Cardiac muscle cell (in vitro differentiated cells and primary cell): ENCODE measurements at regions not wholly inside any gene's neighbourhood (a gene's known extent, or its start where the extent isn't known, plus 50 kb on each side); places are given as distances from the start of the nearest gene placed in this dataset.

ENCODE experiments used
- DNase-seq, 2 donors: peaks; one replicate each; pipeline versions ENCODE4 v3.0.0 to v3.0.0-alpha.2; 2010 to 2017; ENCODE audit warnings: low read depth in 1 of 2, low spot score in 1 of 2
- H3K27ac ChIP-seq: fragments of 200-600 bp; sonication (generic); 2 replicates; pipeline ENCODE4 v1.5.1; 2016
- H3K27me3 ChIP-seq: fragments of 200-600 bp; sonication (generic); 2 replicates; pipeline ENCODE4 v1.6.0; 2016; ENCODE audit warnings: control low read depth
- H3K36me3 ChIP-seq: fragments of 200-600 bp; sonication (generic); 2 replicates; pipeline ENCODE4 v1.5.1; 2016; ENCODE audit warnings: control low read depth
- H3K4me1 ChIP-seq: fragments of 200-600 bp; sonication (generic); 2 replicates; pipeline ENCODE4 v1.8.1; 2017; ENCODE audit warnings: low read depth, mild to moderate bottlenecking, mixed run types
- H3K4me3 ChIP-seq: fragments of 200-600 bp; sonication (generic); 2 replicates; pipeline ENCODE4 v1.5.1; 2016; ENCODE audit warnings: mild to moderate bottlenecking
- H3K9me3 ChIP-seq: fragments of 200-600 bp; sonication (generic); 2 replicates; pipeline ENCODE4 v1.5.1; 2017; ENCODE audit warnings: low read depth, mild to moderate bottlenecking, control low read depth
- TF ChIP-seq, protein P1 (sequence below): IDR thresholded peaks from 2 replicates; pipeline ENCODE4 v1.5.1; 2012; ENCODE audit warnings: low read depth, mild to moderate bottlenecking, low read length

- Histone ChIP-seq H3K27me3 (peaks cover 36% of the 10 kb centered on the region), H3K9me3 (no peaks in the 10 kb centered on the region)
- no peak for DNase-seq
Measured at GRCh38 chr17:49915260-49915659, 53.7 kb upstream of the DLX4 start.

GRCh38 chr17:49915670-49916069 is 53.3 kb upstream of the DLX4 start:
- Histone ChIP-seq H3K27ac (no peak overlapping the region), H3K27me3 (peaks cover 31% of the 10 kb centered on the region), H3K9me3 (no peaks in the 10 kb centered on the region), H3K4me3 (no peak overlapping the region), H3K36me3 (no peaks in the 10 kb centered on the region), H3K4me1 (no peaks in the 10 kb centered on the region)
- peak in 1 of 2 donors; percentile 15 for DNase-seq
- TF ChIP-seq, protein P1, sequence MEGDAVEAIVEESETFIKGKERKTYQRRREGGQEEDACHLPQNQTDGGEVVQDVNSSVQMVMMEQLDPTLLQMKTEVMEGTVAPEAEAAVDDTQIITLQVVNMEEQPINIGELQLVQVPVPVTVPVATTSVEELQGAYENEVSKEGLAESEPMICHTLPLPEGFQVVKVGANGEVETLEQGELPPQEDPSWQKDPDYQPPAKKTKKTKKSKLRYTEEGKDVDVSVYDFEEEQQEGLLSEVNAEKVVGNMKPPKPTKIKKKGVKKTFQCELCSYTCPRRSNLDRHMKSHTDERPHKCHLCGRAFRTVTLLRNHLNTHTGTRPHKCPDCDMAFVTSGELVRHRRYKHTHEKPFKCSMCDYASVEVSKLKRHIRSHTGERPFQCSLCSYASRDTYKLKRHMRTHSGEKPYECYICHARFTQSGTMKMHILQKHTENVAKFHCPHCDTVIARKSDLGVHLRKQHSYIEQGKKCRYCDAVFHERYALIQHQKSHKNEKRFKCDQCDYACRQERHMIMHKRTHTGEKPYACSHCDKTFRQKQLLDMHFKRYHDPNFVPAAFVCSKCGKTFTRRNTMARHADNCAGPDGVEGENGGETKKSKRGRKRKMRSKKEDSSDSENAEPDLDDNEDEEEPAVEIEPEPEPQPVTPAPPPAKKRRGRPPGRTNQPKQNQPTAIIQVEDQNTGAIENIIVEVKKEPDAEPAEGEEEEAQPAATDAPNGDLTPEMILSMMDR = no peak

More at GRCh38 chr17:49915260-49915659, 53.7 kb upstream of the DLX4 start:
- no peaks in the 10 kb centered on the region for H3K4me1 ChIP-seq
- TF ChIP-seq, protein P1 = no peak
- no peak overlapping the region for H3K4me3 ChIP-seq
- H3K36me3 ChIP-seq = no peaks in the 10 kb centered on the region
- H3K27ac ChIP-seq = no peak overlapping the region

DNA sequence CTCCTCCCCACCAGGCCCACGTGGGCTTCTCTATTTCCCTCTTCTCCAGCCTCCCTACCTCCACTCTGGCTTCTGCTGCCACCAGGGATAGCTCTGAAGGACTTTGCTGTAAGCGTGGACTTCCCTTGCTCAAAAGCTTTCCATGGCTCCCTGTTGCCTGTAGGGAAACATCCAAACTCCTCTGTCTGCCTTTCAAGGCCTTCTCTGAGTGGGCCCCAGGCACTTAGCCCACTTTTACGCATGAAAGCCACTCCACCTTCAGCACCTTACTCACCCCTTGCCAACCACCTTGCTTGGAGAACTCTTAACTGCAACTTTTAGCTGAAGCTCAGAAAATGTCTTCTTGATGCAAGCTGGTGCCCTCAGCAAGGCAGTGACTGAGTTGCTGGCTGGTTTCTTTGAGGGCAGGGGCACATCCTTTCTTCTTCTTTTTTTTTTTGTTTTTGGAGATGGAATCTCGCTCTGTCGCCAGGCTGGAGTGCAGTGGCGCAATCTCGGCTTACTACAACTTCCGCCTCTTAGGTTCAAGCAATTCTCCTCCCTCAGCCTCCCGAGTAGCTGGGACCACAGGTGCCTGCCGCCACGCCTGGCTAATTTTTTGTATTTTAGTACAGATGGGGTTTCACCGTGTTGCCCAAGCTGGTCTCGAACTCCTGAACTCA is 52.0 kb upstream of the DLX4 start:
- no peaks in the 10 kb centered on the region for H3K9me3 ChIP-seq
- TF ChIP-seq, protein P1 = no peak
- H3K4me3 ChIP-seq = no peak overlapping the region
- no peaks in the 10 kb centered on the region for H3K36me3 ChIP-seq
- no peak overlapping the region for H3K27ac ChIP-seq
- H3K4me1 ChIP-seq = no peaks in the 10 kb centered on the region
- no peak for DNase-seq
- H3K27me3 ChIP-seq = peaks cover 18% of the 10 kb centered on the region

- H3K4me1 ChIP-seq = no peaks in the 10 kb centered on the region
- DNase-seq = no peak
- TF ChIP-seq, protein P1 = no peak
- no peak overlapping the region for H3K4me3 ChIP-seq
- H3K27me3 ChIP-seq = peaks cover 10% of the 10 kb centered on the region
- H3K27ac ChIP-seq = no peak overlapping the region
- H3K36me3 ChIP-seq = no peaks in the 10 kb centered on the region
- H3K9me3 ChIP-seq = no peaks in the 10 kb centered on the region
Measured at GRCh38 chr17:49918591-49918990, 50.4 kb upstream of the DLX4 start.
